GM12878 (cell line): ENCODE measurements at regions not wholly inside any gene's neighbourhood (a gene's known extent, or its start where the extent isn't known, plus 50 kb on each side); places are given as distances from the start of the nearest gene placed in this dataset.
"Not testable (repeated sequence)": the region's sequence is repeated elsewhere in the genome, so short reads cannot be mapped to it uniquely, and the experiment has no call there.

Experiments
- ATAC-seq: fragments of 200-7000 bp; cut with Tn5 transposase; 3 replicates; pipeline ENCODE4 v1.9.1; 2020; ENCODE audit warnings: mild to moderate bottlenecking, moderate library complexity
- BruUV-seq: library from RNA; stranded (reverse); fragments of 400-500 nt; replicated peaks from 2 replicates; lab custom pipeline; 2021; lab: Mats Ljungman, UMichigan
- CTCF ChIA-PET: fragments of 300-600 bp; sonication (Branson Sonifier 250); formaldehyde crosslinking; extraction: SDS; loops from one replicate; lab custom pipeline; 2021; ENCODE audit warnings: inconsistent platforms; lab: Yijun Ruan, JAX
- POLR2A ChIA-PET: fragments of 350-600 bp; formaldehyde crosslinking; extraction: SDS; loops from one replicate; lab custom pipeline; 2021; ENCODE audit warnings: inconsistent platforms; lab: Charles Lee
- RAD21 ChIA-PET: fragments of 300-600 bp; sonication (Branson Sonifier 250); formaldehyde crosslinking; loops from one replicate; lab custom pipeline; 2023; ENCODE audit warnings: antibody characterized with exemption; ENCODE audit not compliant: unreplicated experiment; lab: Charles Lee
- SMC1A ChIA-PET: fragments of 300-600 bp; sonication (Branson Sonifier 250); formaldehyde crosslinking; loops from one replicate; lab custom pipeline; 2023; ENCODE audit not compliant: unreplicated experiment, uncharacterized antibody; lab: Charles Lee
- DNase-seq: peaks from one replicate; pipeline ENCODE4 v3.0.0-alpha.2; 2011; ENCODE audit warnings: low read depth, low spot score
- FAIRE-seq: peaks from 3 replicates; lab custom pipeline; 2011; peaks lifted over from hg19 to GRCh38; lab: Jason Lieb, UNC
- H2AFZ ChIP-seq: 2 replicates; pipeline ENCODE4 v1.6.0; 2011; ENCODE audit warnings: low read depth, low read length, control low read depth; ENCODE audit not compliant: control insufficient read depth
- H3K27ac ChIP-seq: 2 replicates; pipeline ENCODE4 v1.5.1; 2011; ENCODE audit warnings: control low read depth; ENCODE audit not compliant: control insufficient read depth, insufficient read depth
- H3K27me3 ChIP-seq, 2 experiments: replicated peaks in 1 of 2; 2 replicates each; pipeline versions ENCODE4 v1.6.0 to v1.6.1; 2011; ENCODE audit warnings: low read length in 1 of 2; ENCODE audit not compliant: control insufficient read depth in 2 of 2, insufficient read depth in 2 of 2
- H3K36me3 ChIP-seq, 2 experiments: 2 replicates each; pipeline ENCODE4 v1.5.1; 2011; ENCODE audit warnings: low read length in 1 of 2; ENCODE audit not compliant: control insufficient read depth in 2 of 2, insufficient read depth in 2 of 2
- H3K4me1 ChIP-seq: 2 replicates; pipeline ENCODE4 v1.6.1; 2011; ENCODE audit warnings: mild to moderate bottlenecking, low read length, moderate library complexity, mixed read lengths; ENCODE audit not compliant: control insufficient read depth, insufficient read depth
- H3K4me2 ChIP-seq: 2 replicates; pipeline ENCODE4 v1.6.0; 2011; ENCODE audit warnings: control low read depth; ENCODE audit not compliant: control insufficient read depth, insufficient read depth
- H3K4me3 ChIP-seq: fragments of 200-600 bp; sonication (generic); 2 replicates; pipeline ENCODE4 v1.5.1; 2016
- H3K79me2 ChIP-seq: 2 replicates; pipeline ENCODE4 v1.6.0; 2011; ENCODE audit warnings: low read length; ENCODE audit not compliant: control insufficient read depth, insufficient read depth
- H3K9ac ChIP-seq: 2 replicates; pipeline ENCODE4 v1.8.0; 2011; ENCODE audit warnings: low read length, control low read depth, mixed read lengths; ENCODE audit not compliant: control insufficient read depth, insufficient read depth
- H3K9me3 ChIP-seq: replicated peaks from 3 replicates; pipeline ENCODE4 v1.5.1; 2011; ENCODE audit warnings: mild to moderate bottlenecking, low read length; ENCODE audit not compliant: control insufficient read depth, insufficient read depth
- H4K20me1 ChIP-seq: 2 replicates; pipeline ENCODE4 v1.6.0; 2011; ENCODE audit not compliant: control insufficient read depth, insufficient read depth
- JUNB ChIP-seq: IDR thresholded peaks from 2 replicates; pipeline ENCODE4 v1.6.1; 2016; ENCODE audit warnings: antibody characterized with exemption, mild to moderate bottlenecking
- JUND ChIP-seq: IDR thresholded peaks from 2 replicates; pipeline ENCODE4 v1.6.1; 2012; ENCODE audit warnings: low read depth, mild to moderate bottlenecking, low read length, improper control_type of control experiment, moderate library complexity
- MAX ChIP-seq: IDR thresholded peaks from 2 replicates; pipeline ENCODE4 v1.6.1; 2012; ENCODE audit warnings: low read depth, low read length, improper control_type of control experiment
- NR2C2 ChIP-seq: IDR thresholded peaks from 2 replicates; pipeline ENCODE4 v1.6.1; 2011; ENCODE audit warnings: borderline replicate concordance, low read depth; ENCODE audit not compliant: control insufficient read depth, insufficient read length
- PAX8 ChIP-seq: fragments of 450-650 bp; IDR thresholded peaks from 2 replicates; pipeline ENCODE4 v1.6.1; 2017; ENCODE audit warnings: mild to moderate bottlenecking, moderate library complexity
- RAD21 ChIP-seq: IDR thresholded peaks from 2 replicates; pipeline ENCODE4 v1.6.1; 2011; ENCODE audit warnings: mild to moderate bottlenecking, low read depth, low read length, moderate library complexity; ENCODE audit not compliant: insufficient read depth
- RCOR1 ChIP-seq: conservative IDR thresholded peaks from 2 replicates; pipeline ENCODE4 v1.6.1; 2012; ENCODE audit warnings: low read depth, low read length, improper control_type of control experiment
- ZBTB11 ChIP-seq: fragments of 450-650 bp; formaldehyde crosslinking; IDR thresholded peaks from 2 replicates; pipeline ENCODE4 v1.5.0; 2022; ENCODE audit warnings: mild to moderate bottlenecking, missing genetic modification characterization
- ZZZ3 ChIP-seq: IDR thresholded peaks from 2 replicates; pipeline ENCODE4 v1.6.1; 2011; ENCODE audit warnings: low read depth; ENCODE audit not compliant: control insufficient read depth, insufficient read length
- WGBS: methylation state at CpG from one replicate; pipeline ENCODE4 v1.1.6; 2016; ENCODE audit warnings: low lambda C conversion rate; ENCODE audit not compliant: insufficient replicate concordance, insufficient coverage; ENCODE audit errors: missing lambda C conversion rate; 5-methylcytosine and 5-hydroxymethylcytosine counted together
- in situ Hi-C: fragments of 300-500 bp; cut with MboI; formaldehyde crosslinking; loops from 9 replicates; pipeline ENCODE4 v1.14.3; 2018; ENCODE audit warnings: mixed read lengths
- intact Hi-C: fragments of 100-400 bp; cut with micrococcal nuclease; formaldehyde crosslinking; loops from one replicate; pipeline ENCODE4 v1.14.2; 2022; ENCODE audit not compliant: unreplicated experiment
- TF ChIP-seq, protein P1 (sequence below): IDR thresholded peaks from 2 replicates; pipeline ENCODE4 v1.6.1; 2011; ENCODE audit warnings: low read depth, mild to moderate bottlenecking, low read length, moderate library complexity, borderline replicate concordance; ENCODE audit errors: extremely low read depth
- TF ChIP-seq, protein P2 (sequence below): fragments of 450-650 bp; IDR thresholded peaks from 2 replicates; pipeline ENCODE4 v1.6.1; 2014; ENCODE audit warnings: mild to moderate bottlenecking

- H3K9me3 ChIP-seq, result no peaks in the 10 kb centered on the region
- no peak overlapping the region for H3K27ac ChIP-seq
- no peaks in the 10 kb centered on the region for H3K36me3 ChIP-seq
- H4K20me1 ChIP-seq, result no peaks in the 10 kb centered on the region
- BruUV-seq, result no TSS peak
- no peaks in the 10 kb centered on the region for H3K79me2 ChIP-seq
- H3K27me3 ChIP-seq, result no peaks in the 10 kb centered on the region
- DNase-seq (no peak), FAIRE-seq (no peak)
- no peak overlapping the region for H3K9ac ChIP-seq
- H3K4me1 ChIP-seq, result no peaks in the 10 kb centered on the region
- TF ChIP-seq PAX8 (no peak), ZZZ3 (no peak), ZBTB11 (no peak), MAX (no peak), RCOR1 (no peak), JUND (no peak), NR2C2 (no peak), RAD21 (no peak), JUNB (no peak)
- TF ChIP-seq, protein P1, sequence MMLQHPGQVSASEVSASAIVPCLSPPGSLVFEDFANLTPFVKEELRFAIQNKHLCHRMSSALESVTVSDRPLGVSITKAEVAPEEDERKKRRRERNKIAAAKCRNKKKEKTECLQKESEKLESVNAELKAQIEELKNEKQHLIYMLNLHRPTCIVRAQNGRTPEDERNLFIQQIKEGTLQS, result no peak
- TF ChIP-seq, protein P2, sequence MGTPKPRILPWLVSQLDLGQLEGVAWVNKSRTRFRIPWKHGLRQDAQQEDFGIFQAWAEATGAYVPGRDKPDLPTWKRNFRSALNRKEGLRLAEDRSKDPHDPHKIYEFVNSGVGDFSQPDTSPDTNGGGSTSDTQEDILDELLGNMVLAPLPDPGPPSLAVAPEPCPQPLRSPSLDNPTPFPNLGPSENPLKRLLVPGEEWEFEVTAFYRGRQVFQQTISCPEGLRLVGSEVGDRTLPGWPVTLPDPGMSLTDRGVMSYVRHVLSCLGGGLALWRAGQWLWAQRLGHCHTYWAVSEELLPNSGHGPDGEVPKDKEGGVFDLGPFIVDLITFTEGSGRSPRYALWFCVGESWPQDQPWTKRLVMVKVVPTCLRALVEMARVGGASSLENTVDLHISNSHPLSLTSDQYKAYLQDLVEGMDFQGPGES, result no peak
- TF ChIP-seq, all 136 proteins: peak for 0
- H3K4me3 ChIP-seq, result no peak overlapping the region
- in situ Hi-C loops, result no loop called here
- SMC1A ChIA-PET, result interaction anchor here (1.0 kb wide), 1 partner anchor 11 kb away, joined by 3 read pairs; no protein-coding TSS in a partner anchor
- no peak overlapping the region for H3K4me2 ChIP-seq
- CTCF ChIA-PET, result no interaction called here
- intact Hi-C loops, result no loop called here
- no peak overlapping the region for H2AFZ ChIP-seq
- RAD21 ChIA-PET, result no interaction called here
- POLR2A ChIA-PET, result no interaction called here
- ATAC-seq, result no peak
Observed at GRCh38 chr5:90214991-90215390, 194.6 kb downstream of the CETN3 start.

- DNase-seq, H3K4me3 ChIP-seq, RAD21 ChIA-PET, H4K20me1 ChIP-seq, H3K27me3 ChIP-seq, H3K4me2 ChIP-seq, ATAC-seq, H3K27ac ChIP-seq, intact Hi-C loops, H3K9me3 ChIP-seq, H3K36me3 ChIP-seq, BruUV-seq, H3K9ac ChIP-seq, SMC1A ChIA-PET, H3K4me1 ChIP-seq, POLR2A ChIA-PET, H2AFZ ChIP-seq, H3K79me2 ChIP-seq, CTCF ChIA-PET, in situ Hi-C loops, FAIRE-seq: not testable (repeated sequence)
- 82% methylated on average over 22 of the region's 25 CpGs for WGBS
Observed at GRCh38 chr5:90208323-90208722, 201.2 kb downstream of the CETN3 start.
